Keratinocyte (primary cell): ENCODE measurements at regions not wholly inside any gene's neighbourhood (a gene's known extent, or its start where the extent isn't known, plus 50 kb on each side); places are given as distances from the start of the nearest gene placed in this dataset.

Experiments
- DNase-seq: peaks from one replicate; pipeline ENCODE4 v3.0.0-alpha.2; 2011; ENCODE audit warnings: low read depth, missing footprints, low spot score
- FAIRE-seq: peaks from 2 replicates; lab custom pipeline; 2011; peaks lifted over from hg19 to GRCh38; lab: Jason Lieb, UNC
- H2AFZ ChIP-seq: 2 replicates; pipeline ENCODE4 v1.6.0; 2012; ENCODE audit warnings: low read length, control low read depth, inconsistent platforms; ENCODE audit not compliant: control insufficient read depth
- H3K27ac ChIP-seq: 2 replicates; pipeline ENCODE4 v1.5.1; 2011; ENCODE audit warnings: low read length; ENCODE audit not compliant: control insufficient read depth, insufficient read depth
- H3K27me3 ChIP-seq: 3 replicates; pipeline ENCODE4 v1.6.0; 2011; ENCODE audit warnings: low read length; ENCODE audit not compliant: control insufficient read depth, insufficient read depth; ENCODE audit errors: extremely low read depth
- H3K36me3 ChIP-seq, 2 experiments: 2 replicates in 1 of 2; 3 replicates in 1 of 2; pipeline ENCODE4 v1.5.1; 2011; ENCODE audit warnings: low read length in 2 of 2, mild to moderate bottlenecking in 1 of 2; ENCODE audit not compliant: control insufficient read depth in 2 of 2, insufficient read depth in 2 of 2; ENCODE audit errors: extremely low read depth in 1 of 2
- H3K4me1 ChIP-seq: 3 replicates; pipeline ENCODE4 v1.5.1; 2011; ENCODE audit warnings: low read length; ENCODE audit not compliant: control insufficient read depth, insufficient read depth; ENCODE audit errors: extremely low read depth
- H3K4me2 ChIP-seq: 3 replicates; pipeline ENCODE4 v1.6.0; 2011; ENCODE audit warnings: low read depth, low read length; ENCODE audit not compliant: control insufficient read depth, insufficient read depth; ENCODE audit errors: extremely low read depth
- H3K4me3 ChIP-seq, 3 experiments: fragments of 200-600 bp in 1 of 3; sonication (generic) in 1 of 3; 2 replicates in 2 of 3; 3 replicates in 1 of 3; pipeline ENCODE4 v1.5.1; 2011 to 2016; ENCODE audit warnings: low read length in 3 of 3, mild to moderate bottlenecking in 3 of 3, control low read depth in 2 of 3, inconsistent platforms in 1 of 3, low read depth in 1 of 3, mixed read lengths in 1 of 3, mixed run types in 1 of 3, moderate library complexity in 1 of 3; ENCODE audit not compliant: control insufficient read depth in 2 of 3, insufficient read depth in 2 of 3; ENCODE audit errors: extremely low read depth in 1 of 3
- H3K79me2 ChIP-seq: 2 replicates; pipeline ENCODE4 v1.6.0; 2012; ENCODE audit warnings: low read length; ENCODE audit not compliant: control insufficient read depth, insufficient read depth
- H3K9ac ChIP-seq: 3 replicates; pipeline ENCODE4 v1.6.0; 2011; ENCODE audit warnings: low read length; ENCODE audit not compliant: control insufficient read depth, insufficient read depth; ENCODE audit errors: extremely low read depth
- H3K9me1 ChIP-seq: 3 replicates; pipeline ENCODE4 v1.6.0; 2011; ENCODE audit warnings: low read length; ENCODE audit not compliant: control insufficient read depth, insufficient read depth; ENCODE audit errors: extremely low read depth
- H3K9me3 ChIP-seq: 2 replicates; pipeline ENCODE4 v1.5.1; 2012; ENCODE audit warnings: low read depth, low read length; ENCODE audit not compliant: control insufficient read depth
- H4K20me1 ChIP-seq: 3 replicates; pipeline ENCODE4 v1.6.0; 2011; ENCODE audit warnings: low read length; ENCODE audit not compliant: control insufficient read depth, insufficient read depth; ENCODE audit errors: extremely low read depth
- EZH2 ChIP-seq: IDR thresholded peaks from one replicate; pipeline ENCODE4 v1.6.1; 2012; ENCODE audit warnings: inconsistent platforms, mild to moderate bottlenecking, low read length, moderate library complexity
- dilution Hi-C: fragments of 300-500 bp; cut with MboI; formaldehyde crosslinking; loops from one replicate; pipeline ENCODE4 v1.7.0; 2020; ENCODE audit warnings: low sequenced_read_pairs; ENCODE audit not compliant: extremely low pct_ligation_motif_present
- TF ChIP-seq, protein P1 (sequence below), 3 experiments: IDR thresholded peaks in 1 of 3; conservative IDR thresholded peaks in 1 of 3; optimal IDR thresholded peaks in 1 of 3; 2 replicates in 2 of 3; 3 replicates in 1 of 3; pipeline versions ENCODE3 to v1.5.1; 2011; ENCODE audit warnings: low read length in 3 of 3, mild to moderate bottlenecking in 3 of 3, moderate library complexity in 2 of 3, control low read depth in 1 of 3, inconsistent platforms in 1 of 3; ENCODE audit not compliant: insufficient read depth in 2 of 3; ENCODE audit errors: extremely low read depth in 1 of 3

GRCh38 chr11:42049650-42050049 lies 590.2 kb upstream of the LRRC4C start:
- no peaks in the 10 kb centered on the region for H3K9me3 ChIP-seq
- no peak overlapping the region for H3K4me2 ChIP-seq
- H3K9me1 ChIP-seq = no peaks in the 10 kb centered on the region
- no peak overlapping the region for H3K27ac ChIP-seq
- H2AFZ ChIP-seq = no peak overlapping the region
- H4K20me1 ChIP-seq = no peaks in the 10 kb centered on the region
- no peak overlapping the region for H3K9ac ChIP-seq
- no peak overlapping the region for H3K4me3 ChIP-seq
- TF ChIP-seq, protein P1, sequence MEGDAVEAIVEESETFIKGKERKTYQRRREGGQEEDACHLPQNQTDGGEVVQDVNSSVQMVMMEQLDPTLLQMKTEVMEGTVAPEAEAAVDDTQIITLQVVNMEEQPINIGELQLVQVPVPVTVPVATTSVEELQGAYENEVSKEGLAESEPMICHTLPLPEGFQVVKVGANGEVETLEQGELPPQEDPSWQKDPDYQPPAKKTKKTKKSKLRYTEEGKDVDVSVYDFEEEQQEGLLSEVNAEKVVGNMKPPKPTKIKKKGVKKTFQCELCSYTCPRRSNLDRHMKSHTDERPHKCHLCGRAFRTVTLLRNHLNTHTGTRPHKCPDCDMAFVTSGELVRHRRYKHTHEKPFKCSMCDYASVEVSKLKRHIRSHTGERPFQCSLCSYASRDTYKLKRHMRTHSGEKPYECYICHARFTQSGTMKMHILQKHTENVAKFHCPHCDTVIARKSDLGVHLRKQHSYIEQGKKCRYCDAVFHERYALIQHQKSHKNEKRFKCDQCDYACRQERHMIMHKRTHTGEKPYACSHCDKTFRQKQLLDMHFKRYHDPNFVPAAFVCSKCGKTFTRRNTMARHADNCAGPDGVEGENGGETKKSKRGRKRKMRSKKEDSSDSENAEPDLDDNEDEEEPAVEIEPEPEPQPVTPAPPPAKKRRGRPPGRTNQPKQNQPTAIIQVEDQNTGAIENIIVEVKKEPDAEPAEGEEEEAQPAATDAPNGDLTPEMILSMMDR (optimal IDR thresholded peaks at IDR 0.05 in 1 of 3, IDR thresholded peaks at IDR 0.05 in 1 of 3, conservative IDR thresholded peaks at IDR 0.05 in 1 of 3; ENCODE audit: extremely low read depth in 1 of 3, insufficient read depth in 2 of 3, low read length in 3 of 3) = no peak
- TF ChIP-seq EZH2 = no peak
- no peaks in the 10 kb centered on the region for H3K4me1 ChIP-seq
- dilution Hi-C loops = no loop called here
- H3K79me2 ChIP-seq = no peaks in the 10 kb centered on the region
- no peaks in the 10 kb centered on the region for H3K36me3 ChIP-seq
- FAIRE-seq (no peak), DNase-seq (no peak)
- H3K27me3 ChIP-seq = no peaks in the 10 kb centered on the region

DNA sequence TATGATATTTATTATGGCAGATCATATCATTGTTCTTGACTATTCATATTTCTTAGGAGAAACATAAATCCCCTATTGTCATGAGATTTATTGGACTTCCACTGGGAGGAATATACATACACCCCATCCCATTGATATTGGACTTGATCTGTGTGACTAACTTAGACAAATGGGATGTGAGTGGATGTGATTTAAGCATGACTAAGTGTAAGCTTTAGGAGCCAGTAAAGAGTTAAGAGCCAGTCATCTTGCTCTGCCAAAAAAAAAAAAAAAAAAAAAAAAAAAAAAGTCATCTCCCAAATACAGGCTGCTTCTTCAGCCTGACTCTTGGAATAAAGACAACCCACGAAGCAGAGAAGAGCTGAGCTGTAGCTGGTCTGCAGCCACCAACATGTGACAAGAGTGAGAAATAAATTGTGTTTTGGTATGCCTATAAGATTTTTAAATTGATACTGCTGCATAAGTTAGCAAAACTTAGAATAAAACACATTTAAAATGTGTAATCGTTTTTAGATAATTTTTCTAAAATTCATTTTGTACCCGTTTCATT lies 595.0 kb upstream of the LRRC4C start:
- no peak for DNase-seq
- Histone ChIP-seq H3K9ac (no peak overlapping the region), H3K27ac (no peak overlapping the region), H3K36me3 (no peaks in the 10 kb centered on the region), H3K79me2 (no peaks in the 10 kb centered on the region), H3K4me3 (no peak overlapping the region), H3K9me1 (no peaks in the 10 kb centered on the region), H3K4me2 (no peak overlapping the region), H3K9me3 (no peaks in the 10 kb centered on the region), H4K20me1 (no peaks in the 10 kb centered on the region), H2AFZ (no peak overlapping the region), H3K4me1 (no peaks in the 10 kb centered on the region), H3K27me3 (no peaks in the 10 kb centered on the region)
- dilution Hi-C loops = no loop called here
- no peak for FAIRE-seq
- TF ChIP-seq EZH2 = no peak
- TF ChIP-seq, protein P1 (optimal IDR thresholded peaks at IDR 0.05 in 1 of 3, IDR thresholded peaks at IDR 0.05 in 1 of 3, conservative IDR thresholded peaks at IDR 0.05 in 1 of 3; ENCODE audit: extremely low read depth in 1 of 3, insufficient read depth in 2 of 3, low read length in 3 of 3) = no peak
